Adrenal gland (tissue), 5 donors: ENCODE measurements at regions not wholly inside any gene's neighbourhood (a gene's known extent, or its start where the extent isn't known, plus 50 kb on each side); places are given as distances from the start of the nearest gene placed in this dataset.

ENCODE experiments used
- CTCF ChIP-seq, 6 experiments: fragments of 450-650 bp in 4 of 6; fragments of 200-600 bp in 2 of 6; sonication (generic) in 1 of 6; IDR thresholded peaks; 1 replicate in 5 of 6; 2 replicates in 1 of 6; pipeline versions ENCODE4 v1.5.1 to v1.8.0; 2016 to 2021; ENCODE audit warnings: antibody characterized with exemption in 6 of 6, mild to moderate bottlenecking in 2 of 6, moderate library complexity in 1 of 6
- POLR2A ChIP-seq, 2 donors: fragments of 450-650 bp; IDR thresholded peaks; one replicate each; pipeline ENCODE4 v1.6.1; 2017; ENCODE audit warnings: antibody characterized with exemption in 2 of 2, mild to moderate bottlenecking in 2 of 2, moderate library complexity in 1 of 2
- donor health status: DM: no; HTN: no; CAD: no.

- no peak for TF ChIP-seq CTCF (IDR thresholded peaks at IDR 0.05)
- TF ChIP-seq POLR2A (IDR thresholded peaks at IDR 0.05): no peak
These were observed 159.6 kb upstream of the PJA1 start for GRCh38 chrX:69324851-69325250.
